HCT116 (cell line): ENCODE measurements at regions not wholly inside any gene's neighbourhood (a gene's known extent, or its start where the extent isn't known, plus 50 kb on each side); places are given as distances from the start of the nearest gene placed in this dataset.

Experiments used
- ATAC-seq: fragments of 200-7000 bp; cut with Tn5 transposase; 2 replicates; pipeline ENCODE4 v1.9.1; 2020; ENCODE audit warnings: mild to moderate bottlenecking, moderate library complexity
- BruUV-seq: library from RNA; stranded (reverse); fragments of 400-500 nt; replicated peaks from 2 replicates; lab custom pipeline; 2021; lab: Mats Ljungman, UMichigan
- CTCF ChIA-PET: fragments of 300-600 bp; sonication (Branson Sonifier 250); formaldehyde crosslinking; loops from one replicate; lab custom pipeline; 2021; ENCODE audit warnings: antibody characterized with exemption; lab: Charles Lee
- POLR2A ChIA-PET: fragments of 300-600, 350-600 bp; sonication (Branson Sonifier 250); formaldehyde crosslinking; loops from one replicate; lab custom pipeline; 2021; ENCODE audit warnings: antibody characterized with exemption; lab: Charles Lee
- RAD21 ChIA-PET, 2 experiments: fragments of 300-600 bp; sonication (Branson Sonifier 250); formaldehyde crosslinking; loops; one replicate each; lab custom pipeline; 2023; ENCODE audit warnings: low total read pairs in 2 of 2; ENCODE audit not compliant: uncharacterized antibody in 2 of 2, unreplicated experiment in 2 of 2, low non-redundant PET in 1 of 2; lab: Charles Lee
- DNase-seq: peaks from one replicate; pipeline ENCODE4 v3.0.0-alpha.2; 2010; ENCODE audit warnings: low read depth, low spot score
- H2AFZ ChIP-seq: fragments of 200-600 bp; shearing (Covaris generic), sonication (generic); 2 replicates; pipeline ENCODE4 v1.6.1; 2017; ENCODE audit warnings: low read depth, mixed run types, mixed read lengths, antibody characterized with exemption, low read length; ENCODE audit not compliant: poor library complexity, severe bottlenecking
- H3K27ac ChIP-seq: 2 replicates; pipeline ENCODE4 v1.5.1; 2012; ENCODE audit warnings: low read depth, low read length
- H3K27me3 ChIP-seq: fragments of 200-600 bp; sonication (generic); 2 replicates; pipeline ENCODE4 v1.6.1; 2016; ENCODE audit warnings: mixed run types, low read length, mixed read lengths; ENCODE audit not compliant: insufficient read depth
- H3K36me3 ChIP-seq, 2 experiments: fragments of 200-500 bp in 1 of 2; fragments of 200-600 bp in 1 of 2; sonication (Bioruptor generic) in 1 of 2; sonication (generic) in 1 of 2; 2 replicates each; pipeline versions ENCODE4 v1.5.1 to v1.6.1; 2014 to 2016; ENCODE audit warnings: low read length in 2 of 2, inconsistent platforms in 1 of 2, mixed read lengths in 1 of 2, mixed run types in 1 of 2; ENCODE audit not compliant: insufficient read depth in 2 of 2, control insufficient read depth in 1 of 2
- H3K4me1 ChIP-seq, 2 experiments: fragments of 200-600 bp in 1 of 2; sonication (generic) in 1 of 2; 2 replicates each; pipeline versions ENCODE4 v1.5.1 to v1.6.1; 2012 to 2017; ENCODE audit warnings: low read length in 2 of 2, inconsistent platforms in 1 of 2, mild to moderate bottlenecking in 1 of 2, mixed read lengths in 1 of 2, mixed run types in 1 of 2, moderate library complexity in 1 of 2; ENCODE audit not compliant: insufficient read depth in 2 of 2, control insufficient read depth in 1 of 2
- H3K4me2 ChIP-seq: fragments of 200-600 bp; sonication (generic); 2 replicates; pipeline ENCODE4 v1.6.1; 2017; ENCODE audit warnings: mixed run types, low read length, mixed read lengths
- H3K4me3 ChIP-seq, 2 experiments: fragments of 200-600 bp in 1 of 2; sonication (generic) in 1 of 2; replicated peaks in 1 of 2; 2 replicates each; pipeline ENCODE4 v1.5.1; 2011 to 2016; ENCODE audit warnings: low read length in 2 of 2, control low read depth in 1 of 2, low read depth in 1 of 2, mild to moderate bottlenecking in 1 of 2, mixed read lengths in 1 of 2, mixed run types in 1 of 2
- H3K79me2 ChIP-seq: fragments of 200-600 bp; sonication (generic); 2 replicates; pipeline ENCODE4 v1.6.1; 2017; ENCODE audit warnings: mild to moderate bottlenecking, mixed run types, low read length, moderate library complexity, mixed read lengths; ENCODE audit not compliant: insufficient read depth
- H3K9ac ChIP-seq: fragments of 200-600 bp; sonication (generic); 2 replicates; pipeline ENCODE4 v1.6.1; 2016; ENCODE audit warnings: low read length, mixed read lengths
- H3K9me2 ChIP-seq: fragments of 200-600 bp; sonication (generic), shearing (Covaris generic); 2 replicates; pipeline ENCODE4 v1.6.1; 2017; ENCODE audit warnings: mixed run types, mild to moderate bottlenecking, moderate library complexity; ENCODE audit not compliant: insufficient read depth
- H3K9me3 ChIP-seq, 2 experiments: fragments of 200-500 bp in 1 of 2; fragments of 200-600 bp in 1 of 2; sonication (Bioruptor generic) in 1 of 2; sonication (generic) in 1 of 2; 2 replicates each; pipeline ENCODE4 v1.6.1; 2014 to 2017; ENCODE audit warnings: low read length in 2 of 2, mixed read lengths in 2 of 2, inconsistent platforms in 1 of 2, low read depth in 1 of 2, mild to moderate bottlenecking in 1 of 2, mixed run types in 1 of 2, moderate library complexity in 1 of 2; ENCODE audit not compliant: control insufficient read depth in 1 of 2, insufficient read depth in 1 of 2
- H4K20me1 ChIP-seq: fragments of 200-600 bp; sonication (generic), shearing (Covaris generic); 2 replicates; pipeline ENCODE4 v1.6.1; 2017; ENCODE audit warnings: mixed run types, mild to moderate bottlenecking, moderate library complexity; ENCODE audit not compliant: insufficient read depth
- CEBPB ChIP-seq: IDR thresholded peaks from 2 replicates; pipeline ENCODE4 v1.6.1; 2012; ENCODE audit warnings: low read depth
- CTCF ChIP-seq, 3 experiments: fragments of 200-600 bp in 1 of 3; sonication (generic) in 1 of 3; IDR thresholded peaks in 2 of 3; conservative IDR thresholded peaks in 1 of 3; 2 replicates each; pipeline ENCODE4 v1.5.1; 2012 to 2017; ENCODE audit warnings: low read depth in 2 of 3, low read length in 2 of 3, antibody characterized with exemption in 1 of 3, borderline replicate concordance in 1 of 3, control low read depth in 1 of 3, mild to moderate bottlenecking in 1 of 3, mixed read lengths in 1 of 3, mixed run types in 1 of 3, moderate library complexity in 1 of 3; ENCODE audit not compliant: insufficient read depth in 1 of 3
- EGR1 ChIP-seq: IDR thresholded peaks from 2 replicates; pipeline ENCODE4 v1.6.1; 2012; ENCODE audit warnings: low read depth
- EZH2 ChIP-seq: fragments of 200-600 bp; sonication (generic); IDR thresholded peaks from 2 replicates; pipeline ENCODE4 v1.6.1; 2017; ENCODE audit warnings: antibody characterized with exemption, mixed run types
- EZH2phosphoT487 ChIP-seq: fragments of 200-600 bp; IDR thresholded peaks from 2 replicates; pipeline ENCODE4 v1.6.1; 2018; ENCODE audit warnings: antibody characterized with exemption, borderline replicate concordance
- FOSL1 ChIP-seq: IDR thresholded peaks from 2 replicates; pipeline ENCODE4 v1.6.1; 2012; ENCODE audit warnings: low read depth
- JUND ChIP-seq: IDR thresholded peaks from 2 replicates; pipeline ENCODE4 v1.6.1; 2012
- POLR2A ChIP-seq: IDR thresholded peaks from 2 replicates; pipeline ENCODE4 v1.7.0; 2011; ENCODE audit warnings: borderline replicate concordance; ENCODE audit not compliant: insufficient read depth, insufficient read length; ENCODE audit errors: extremely low read depth
- POLR2AphosphoS5 ChIP-seq: IDR thresholded peaks from 2 replicates; pipeline ENCODE4 v1.6.1; 2011; ENCODE audit warnings: mild to moderate bottlenecking, low read depth, low read length, moderate library complexity
- SP1 ChIP-seq: IDR thresholded peaks from 2 replicates; pipeline ENCODE4 v1.6.1; 2012; ENCODE audit warnings: low read depth
- SRF ChIP-seq: IDR thresholded peaks from 2 replicates; pipeline ENCODE4 v1.6.1; 2012; ENCODE audit warnings: low read depth
- ZBTB33 ChIP-seq: IDR thresholded peaks from 2 replicates; pipeline ENCODE4 v1.6.1; 2011; ENCODE audit warnings: mild to moderate bottlenecking, low read length, moderate library complexity; ENCODE audit not compliant: insufficient replicate concordance; ENCODE audit errors: extremely low read depth
- ZNF274 ChIP-seq: fragments of 200-500 bp; sonication (Bioruptor generic); IDR thresholded peaks from 2 replicates; pipeline ENCODE4 v1.6.1; 2014; ENCODE audit warnings: mild to moderate bottlenecking, low read depth, low read length, inconsistent platforms
- intact Hi-C: fragments of 100-400 bp; cut with micrococcal nuclease; formaldehyde crosslinking; loops from 2 replicates; pipeline ENCODE4 v1.10.0; 2022
- TF ChIP-seq, protein P1 (sequence below): IDR thresholded peaks from 2 replicates; pipeline ENCODE4 v1.6.1; 2012; ENCODE audit warnings: low read depth
- TF ChIP-seq, protein P2 (sequence below): IDR thresholded peaks from 2 replicates; pipeline ENCODE4 v1.6.1; 2012

DNA sequence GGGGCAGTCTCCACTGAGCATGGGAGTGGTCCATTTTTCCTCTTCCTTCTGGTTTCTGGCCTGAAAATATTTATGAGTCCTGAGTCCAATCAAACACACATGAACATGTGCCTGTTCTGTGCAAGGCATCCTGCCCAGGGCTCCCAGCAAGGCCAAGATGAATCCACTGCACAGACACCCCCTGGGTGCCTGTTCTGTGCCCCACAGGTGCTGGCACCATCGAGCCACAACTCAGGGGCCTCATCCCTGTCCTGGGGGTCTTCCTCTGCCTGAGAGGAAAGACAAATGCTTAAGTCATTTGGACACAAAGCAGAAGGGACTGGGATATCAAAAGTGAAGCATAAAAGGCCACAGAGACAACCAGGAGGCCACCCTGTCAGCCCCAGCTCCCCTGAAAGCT, 87.4 kb upstream of the IQSEC1 start:
- no peak overlapping the region for H3K4me3 ChIP-seq
- ATAC-seq (no peak), DNase-seq (no peak)
- no peaks in the 10 kb centered on the region for H3K79me2 ChIP-seq
- ChIA-PET CTCF (interaction anchor here (1.0 kb wide), 1 partner anchor 15 kb away, joined by 3 read pairs; no protein-coding TSS in a partner anchor), POLR2A (no interaction called here), RAD21 (no interaction called here)
- no peak overlapping the region for H3K4me2 ChIP-seq
- H3K4me1 ChIP-seq = peaks cover 0 to 8% of the 10 kb centered on the region in 2 experiments; a peak in 2 of 4 replicates
- intact Hi-C loops = no loop called here
- H4K20me1 ChIP-seq = no peaks in the 10 kb centered on the region
- H3K36me3 ChIP-seq = no peaks in the 10 kb centered on the region
- 0 out of 2 replicates have a peak, but pooled peaks cover 5% of the 10 kb centered on the region for H3K27me3 ChIP-seq
- no peak overlapping the region for H3K27ac ChIP-seq
- BruUV-seq = no TSS peak
- no peak overlapping the region for H2AFZ ChIP-seq
- no peak overlapping the region for H3K9ac ChIP-seq
- H3K9me3 ChIP-seq = no peaks in the 10 kb centered on the region; a peak in 1 of 4 replicates
- H3K9me2 ChIP-seq = no peaks in the 10 kb centered on the region
- TF ChIP-seq EZH2phosphoT487 (no peak), FOSL1 (no peak), JUND (no peak), SRF (no peak), POLR2A (no peak), EZH2 (no peak), CEBPB (no peak), POLR2AphosphoS5 (no peak), ZNF274 (no peak), ZBTB33 (no peak), CTCF (IDR thresholded peaks at IDR 0.05 in 2 of 3, conservative IDR thresholded peaks at IDR 0.05 in 1 of 3; ENCODE audit: borderline replicate concordance in 1 of 3, insufficient read depth in 1 of 3, low read depth in 2 of 3, low read length in 2 of 3) (no peak), SP1 (no peak), EGR1 (no peak)
- TF ChIP-seq, protein P1, sequence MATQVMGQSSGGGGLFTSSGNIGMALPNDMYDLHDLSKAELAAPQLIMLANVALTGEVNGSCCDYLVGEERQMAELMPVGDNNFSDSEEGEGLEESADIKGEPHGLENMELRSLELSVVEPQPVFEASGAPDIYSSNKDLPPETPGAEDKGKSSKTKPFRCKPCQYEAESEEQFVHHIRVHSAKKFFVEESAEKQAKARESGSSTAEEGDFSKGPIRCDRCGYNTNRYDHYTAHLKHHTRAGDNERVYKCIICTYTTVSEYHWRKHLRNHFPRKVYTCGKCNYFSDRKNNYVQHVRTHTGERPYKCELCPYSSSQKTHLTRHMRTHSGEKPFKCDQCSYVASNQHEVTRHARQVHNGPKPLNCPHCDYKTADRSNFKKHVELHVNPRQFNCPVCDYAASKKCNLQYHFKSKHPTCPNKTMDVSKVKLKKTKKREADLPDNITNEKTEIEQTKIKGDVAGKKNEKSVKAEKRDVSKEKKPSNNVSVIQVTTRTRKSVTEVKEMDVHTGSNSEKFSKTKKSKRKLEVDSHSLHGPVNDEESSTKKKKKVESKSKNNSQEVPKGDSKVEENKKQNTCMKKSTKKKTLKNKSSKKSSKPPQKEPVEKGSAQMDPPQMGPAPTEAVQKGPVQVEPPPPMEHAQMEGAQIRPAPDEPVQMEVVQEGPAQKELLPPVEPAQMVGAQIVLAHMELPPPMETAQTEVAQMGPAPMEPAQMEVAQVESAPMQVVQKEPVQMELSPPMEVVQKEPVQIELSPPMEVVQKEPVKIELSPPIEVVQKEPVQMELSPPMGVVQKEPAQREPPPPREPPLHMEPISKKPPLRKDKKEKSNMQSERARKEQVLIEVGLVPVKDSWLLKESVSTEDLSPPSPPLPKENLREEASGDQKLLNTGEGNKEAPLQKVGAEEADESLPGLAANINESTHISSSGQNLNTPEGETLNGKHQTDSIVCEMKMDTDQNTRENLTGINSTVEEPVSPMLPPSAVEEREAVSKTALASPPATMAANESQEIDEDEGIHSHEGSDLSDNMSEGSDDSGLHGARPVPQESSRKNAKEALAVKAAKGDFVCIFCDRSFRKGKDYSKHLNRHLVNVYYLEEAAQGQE = no peak
- TF ChIP-seq, protein P2, sequence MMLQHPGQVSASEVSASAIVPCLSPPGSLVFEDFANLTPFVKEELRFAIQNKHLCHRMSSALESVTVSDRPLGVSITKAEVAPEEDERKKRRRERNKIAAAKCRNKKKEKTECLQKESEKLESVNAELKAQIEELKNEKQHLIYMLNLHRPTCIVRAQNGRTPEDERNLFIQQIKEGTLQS = no peak
